Naive thymus-derived CD4-positive, alpha-beta T cell (primary cell): ENCODE measurements at regions not wholly inside any gene's neighbourhood (a gene's known extent, or its start where the extent isn't known, plus 50 kb on each side); places are given as distances from the start of the nearest gene placed in this dataset.

Experiments
- ATAC-seq: fragments of 150-1000 bp; cut with Tn5 transposase; 2 replicates; pipeline ENCODE4 v1.10.0; 2021; ENCODE audit warnings: mild to moderate bottlenecking, moderate library complexity
- CTCF ChIA-PET: fragments of 350-600 bp; sonication (Branson Sonifier 250); formaldehyde crosslinking; loops from one replicate; lab custom pipeline; 2021; ENCODE audit warnings: antibody characterized with exemption; lab: Charles Lee
- POLR2A ChIA-PET: fragments of 350-600 bp; sonication (Branson Sonifier 250); formaldehyde crosslinking; loops from one replicate; lab custom pipeline; 2021; ENCODE audit warnings: antibody characterized with exemption, inconsistent platforms; lab: Charles Lee
- DNase-seq, 9 donors: peaks; one replicate each; pipeline versions ENCODE4 v3.0.0 to v3.0.0-alpha.2; 2020 to 2022; ENCODE audit warnings: mixed read lengths in 1 of 9
- H3K27ac ChIP-seq: one replicate; pipeline ENCODE4 v1.7.0; 2013; ENCODE audit warnings: mild to moderate bottlenecking, low read depth, low read length, moderate library complexity
- H3K27me3 ChIP-seq, 2 donors: one replicate each; pipeline ENCODE4 v1.7.0; 2013; ENCODE audit warnings: low read length in 2 of 2, mild to moderate bottlenecking in 2 of 2, moderate library complexity in 2 of 2; ENCODE audit not compliant: control insufficient read depth in 2 of 2, insufficient read depth in 2 of 2
- H3K36me3 ChIP-seq, 3 experiments: 1 replicate in 2 of 3; 2 replicates in 1 of 3; pipeline ENCODE4 v1.7.0; 2013; ENCODE audit warnings: low read length in 3 of 3, mild to moderate bottlenecking in 3 of 3, moderate library complexity in 1 of 3; ENCODE audit not compliant: insufficient read depth in 3 of 3, control insufficient read depth in 2 of 3
- H3K4me1 ChIP-seq, 2 donors: one replicate each; pipeline ENCODE4 v1.7.0; 2013; ENCODE audit warnings: low read length in 2 of 2, mild to moderate bottlenecking in 2 of 2, moderate library complexity in 1 of 2; ENCODE audit not compliant: control insufficient read depth in 2 of 2, insufficient read depth in 2 of 2
- H3K4me3 ChIP-seq: 2 replicates; pipeline ENCODE4 v1.7.0; 2013; ENCODE audit warnings: mild to moderate bottlenecking, low read length
- H3K9me3 ChIP-seq, 3 experiments: 1 replicate in 2 of 3; 2 replicates in 1 of 3; pipeline ENCODE4 v1.7.0; 2013; ENCODE audit warnings: low read length in 3 of 3; ENCODE audit not compliant: control insufficient read depth in 2 of 3
- H3K27ac Mint-ChIP-seq, 9 donors: one replicate each; pipeline ENCODE4 v1.8.0; 2020 to 2022; ENCODE audit warnings: mixed read lengths in 9 of 9, mild to moderate bottlenecking in 8 of 9, moderate library complexity in 5 of 9, inconsistent platforms in 2 of 9
- H3K27me3 Mint-ChIP-seq, 5 donors: one replicate each; pipeline ENCODE4 v1.8.0; 2021 to 2022; ENCODE audit warnings: mixed read lengths in 5 of 5, mild to moderate bottlenecking in 1 of 5
- H3K36me3 Mint-ChIP-seq, 5 donors: one replicate each; pipeline ENCODE4 v1.8.0; 2020 to 2022; ENCODE audit warnings: mixed read lengths in 5 of 5, mild to moderate bottlenecking in 3 of 5, inconsistent platforms in 1 of 5
- H3K4me1 Mint-ChIP-seq, 7 donors: one replicate each; pipeline ENCODE4 v1.8.0; 2020 to 2022; ENCODE audit warnings: mixed read lengths in 7 of 7, mild to moderate bottlenecking in 3 of 7, inconsistent platforms in 1 of 7
- H3K4me3 Mint-ChIP-seq, 10 donors: one replicate each; pipeline ENCODE4 v1.8.0; 2020 to 2022; ENCODE audit warnings: mild to moderate bottlenecking in 10 of 10, mixed read lengths in 10 of 10, moderate library complexity in 6 of 10, inconsistent platforms in 2 of 10
- H3K9me3 Mint-ChIP-seq, 11 donors: one replicate each; pipeline ENCODE4 v1.8.0; 2020 to 2022; ENCODE audit warnings: mixed read lengths in 11 of 11, mild to moderate bottlenecking in 4 of 11, inconsistent platforms in 1 of 11, moderate library complexity in 1 of 11
- intact Hi-C, 2 donors: fragments of 100-400 bp; cut with micrococcal nuclease; formaldehyde crosslinking; loops; one replicate each; pipeline ENCODE4 v1.15.1; 2023

DNA sequence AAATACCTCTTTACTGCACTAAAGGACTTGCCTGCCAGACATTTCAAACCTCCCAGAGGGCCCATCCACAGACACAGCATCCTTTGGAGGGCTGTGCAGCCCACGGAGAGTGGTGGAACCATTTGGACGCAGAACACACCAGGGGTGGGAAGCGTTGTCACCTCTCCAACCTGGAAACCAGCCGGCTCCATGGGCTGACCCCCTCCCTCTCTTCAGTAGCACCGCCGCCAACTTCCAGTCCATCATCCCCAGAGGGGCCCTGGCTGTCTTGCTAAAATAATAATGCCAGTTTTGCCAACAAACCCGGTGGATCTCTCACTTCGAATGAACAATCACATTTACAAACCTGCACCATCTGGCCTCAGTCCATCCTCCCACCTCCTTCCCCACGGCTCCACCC is 203.9 kb downstream of the FBXO15 start:
- ATAC-seq (no peak), DNase-seq (no peak)
- CTCF ChIA-PET = no interaction called here
- H3K4me1 ChIP-seq = no peaks in the 10 kb centered on the region
- H3K36me3 ChIP-seq = no peaks in the 10 kb centered on the region
- H3K27ac ChIP-seq = no peak overlapping the region
- no peaks in the 10 kb centered on the region for H3K27me3 ChIP-seq
- Mint-ChIP-seq H3K9me3 (peaks cover 0 to 1% (median 0%) of the 10 kb centered on the region in 11 donors), H3K27me3 (peaks cover 0 to 21% (median 4%) of the 10 kb centered on the region in 5 donors), H3K36me3 (peaks cover 0 to 3% (median 0%) of the 10 kb centered on the region in 5 donors), H3K4me3 (no peak overlapping the region), H3K27ac (no peak overlapping the region), H3K4me1 (peaks cover 0 to 1% (median 0%) of the 10 kb centered on the region in 7 donors)
- no peak overlapping the region for H3K4me3 ChIP-seq
- POLR2A ChIA-PET = no interaction called here
- intact Hi-C loops = no loop called here
- H3K9me3 ChIP-seq = no peaks in the 10 kb centered on the region

DNA sequence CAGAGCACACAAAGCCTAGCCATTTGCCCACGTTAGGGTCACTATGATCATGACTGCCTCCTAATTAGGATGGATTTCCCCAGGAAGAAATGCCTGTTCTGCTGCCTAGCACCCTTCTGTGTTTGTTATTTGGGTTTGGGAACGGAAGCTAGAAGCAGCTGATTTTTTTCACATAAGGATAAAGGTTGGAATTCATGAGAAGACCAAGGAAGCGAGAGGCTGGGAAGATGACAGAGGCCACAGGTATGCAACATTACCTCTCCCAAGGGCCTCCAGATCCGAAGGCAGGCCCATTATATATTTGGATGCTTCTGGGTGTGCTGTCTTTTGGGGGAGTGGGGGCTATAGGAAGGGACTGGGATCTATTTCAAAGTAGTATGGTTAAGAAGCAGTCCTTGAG is 204.7 kb downstream of the FBXO15 start:
- Mint-ChIP-seq H3K36me3 (peaks cover 0 to 3% (median 0%) of the 10 kb centered on the region in 5 donors), H3K27ac (no peak overlapping the region), H3K27me3 (peaks cover 0 to 23% (median 3%) of the 10 kb centered on the region in 5 donors), H3K4me3 (no peak overlapping the region), H3K4me1 (peaks cover 0 to 1% (median 0%) of the 10 kb centered on the region in 7 donors), H3K9me3 (peaks cover 0 to 1% (median 0%) of the 10 kb centered on the region in 11 donors)
- H3K36me3 ChIP-seq = no peaks in the 10 kb centered on the region
- H3K27ac ChIP-seq = no peak overlapping the region
- DNase-seq = no peak
- no peak for ATAC-seq
- no peaks in the 10 kb centered on the region for H3K9me3 ChIP-seq
- H3K4me1 ChIP-seq = no peaks in the 10 kb centered on the region
- intact Hi-C loops = no loop called here
- H3K27me3 ChIP-seq = no peaks in the 10 kb centered on the region
- ChIA-PET POLR2A (no interaction called here), CTCF (no interaction called here)
- no peak overlapping the region for H3K4me3 ChIP-seq

DNA sequence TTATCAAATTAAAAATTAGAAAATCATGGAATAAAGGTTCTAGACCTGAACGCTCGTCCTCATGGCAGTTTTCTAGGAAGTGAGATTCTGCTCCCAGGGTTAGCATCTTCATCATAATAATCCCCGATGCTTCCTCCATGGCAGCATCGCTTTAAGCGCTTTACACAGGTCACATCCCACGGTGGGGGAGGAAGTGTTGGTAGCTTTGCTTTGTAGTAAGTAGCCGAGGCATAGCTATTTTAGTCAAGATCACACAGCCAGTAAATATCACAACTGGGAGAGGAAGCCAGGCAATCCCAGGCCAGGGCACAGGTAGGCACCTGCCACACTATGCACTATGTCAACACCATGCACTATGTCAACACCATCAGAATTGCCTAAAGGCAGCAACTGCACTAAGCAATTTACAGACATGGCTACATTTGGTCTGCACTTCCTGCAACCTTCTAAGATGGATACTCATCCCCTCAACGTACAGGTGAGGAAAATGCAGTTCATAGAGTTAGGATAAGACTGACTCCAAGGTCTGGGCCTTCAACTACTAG is 205.5 kb downstream of the FBXO15 start:
- CTCF ChIA-PET = no interaction called here

DNA sequence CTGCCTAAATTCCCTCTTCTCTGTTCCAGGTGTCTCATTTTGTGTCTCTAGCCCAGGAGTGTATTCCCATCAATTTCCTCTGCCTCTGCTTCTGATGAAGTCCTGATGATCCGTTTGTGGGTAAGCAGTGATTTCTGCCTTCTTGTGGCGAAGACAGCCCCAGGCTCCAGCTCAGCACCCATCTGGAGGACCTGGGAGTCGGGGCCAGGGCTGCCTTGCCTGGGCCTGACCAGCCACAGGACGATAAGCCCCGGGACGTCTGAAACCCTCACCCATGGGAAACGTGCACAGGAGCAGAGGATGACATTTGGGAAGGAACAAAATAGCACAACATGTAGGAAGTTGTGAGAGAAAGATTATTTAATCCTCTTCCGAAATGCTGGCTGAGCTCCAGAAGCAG is 206.9 kb downstream of the FBXO15 start:
- Histone ChIP-seq H3K4me3 (no peak overlapping the region), H3K27ac (no peak overlapping the region), H3K4me1 (no peaks in the 10 kb centered on the region), H3K27me3 (no peaks in the 10 kb centered on the region), H3K36me3 (no peaks in the 10 kb centered on the region), H3K9me3 (no peaks in the 10 kb centered on the region)
- H3K36me3 Mint-ChIP-seq = peaks cover 0 to 3% (median 0%) of the 10 kb centered on the region in 5 donors
- H3K27ac Mint-ChIP-seq = peak overlapping the region in 1 of 9 donors; percentile 9
- ChIA-PET POLR2A (no interaction called here), CTCF (no interaction called here)
- no peak overlapping the region for H3K4me3 Mint-ChIP-seq
- no peaks in the 10 kb centered on the region for H3K9me3 Mint-ChIP-seq
- no peak for DNase-seq
- H3K27me3 Mint-ChIP-seq = peaks cover 0 to 21% (median 0%) of the 10 kb centered on the region in 5 donors
- intact Hi-C loops = no loop called here
- H3K4me1 Mint-ChIP-seq = peaks cover 0 to 1% (median 0%) of the 10 kb centered on the region in 7 donors
- ATAC-seq = no peak

More for the DNA sequence above, 205.5 kb downstream of the FBXO15 start:
- no peaks in the 10 kb centered on the region for H3K9me3 Mint-ChIP-seq
- H3K36me3 Mint-ChIP-seq = peaks cover 0 to 3% (median 0%) of the 10 kb centered on the region in 5 donors
- Histone ChIP-seq H3K4me1 (no peaks in the 10 kb centered on the region), H3K27ac (no peak overlapping the region), H3K27me3 (no peaks in the 10 kb centered on the region), H3K9me3 (no peaks in the 10 kb centered on the region), H3K36me3 (no peaks in the 10 kb centered on the region), H3K4me3 (no peak overlapping the region)
- ATAC-seq (no peak), DNase-seq (no peak)
- H3K27ac Mint-ChIP-seq = no peak overlapping the region
- POLR2A ChIA-PET = no interaction called here
- intact Hi-C loops = no loop called here
- peaks cover 0 to 1% (median 0%) of the 10 kb centered on the region in 7 donors for H3K4me1 Mint-ChIP-seq
- no peak overlapping the region for H3K4me3 Mint-ChIP-seq
- H3K27me3 Mint-ChIP-seq = peaks cover 0 to 21% (median 0%) of the 10 kb centered on the region in 5 donors

DNA sequence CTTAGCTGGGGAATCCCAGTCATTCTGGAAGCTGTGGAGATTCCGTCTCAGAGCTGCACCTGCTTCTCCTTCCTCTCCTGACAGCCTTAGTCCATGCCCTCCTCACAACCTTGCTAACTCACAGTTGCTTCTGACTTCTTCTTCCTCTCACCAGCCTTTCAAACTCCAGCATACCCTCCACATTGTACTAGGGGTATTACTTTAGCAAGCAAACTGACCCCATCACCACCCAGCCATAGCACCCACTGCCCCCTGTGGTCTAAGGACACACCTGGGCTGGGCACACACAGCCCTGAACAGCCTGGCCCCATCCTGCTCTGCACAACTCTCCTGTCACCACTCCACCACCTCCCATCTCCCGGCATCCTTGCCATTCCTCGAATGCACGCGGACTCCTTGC is 208.2 kb downstream of the FBXO15 start:
- no peaks in the 10 kb centered on the region for H3K27me3 ChIP-seq
- intact Hi-C loops = no loop called here
- POLR2A ChIA-PET = no interaction called here
- CTCF ChIA-PET = no interaction called here
- no peak overlapping the region for H3K4me3 ChIP-seq
- Mint-ChIP-seq H3K4me3 (no peak overlapping the region), H3K27me3 (peaks cover 0 to 21% (median 0%) of the 10 kb centered on the region in 5 donors), H3K36me3 (peaks cover 0 to 3% (median 0%) of the 10 kb centered on the region in 5 donors), H3K27ac (no peak overlapping the region), H3K9me3 (no peaks in the 10 kb centered on the region), H3K4me1 (peaks cover 0 to 1% (median 0%) of the 10 kb centered on the region in 7 donors)
- no peaks in the 10 kb centered on the region for H3K4me1 ChIP-seq
- no peaks in the 10 kb centered on the region for H3K9me3 ChIP-seq
- DNase-seq (no peak), ATAC-seq (no peak)
- H3K36me3 ChIP-seq = no peaks in the 10 kb centered on the region
- no peak overlapping the region for H3K27ac ChIP-seq

DNA sequence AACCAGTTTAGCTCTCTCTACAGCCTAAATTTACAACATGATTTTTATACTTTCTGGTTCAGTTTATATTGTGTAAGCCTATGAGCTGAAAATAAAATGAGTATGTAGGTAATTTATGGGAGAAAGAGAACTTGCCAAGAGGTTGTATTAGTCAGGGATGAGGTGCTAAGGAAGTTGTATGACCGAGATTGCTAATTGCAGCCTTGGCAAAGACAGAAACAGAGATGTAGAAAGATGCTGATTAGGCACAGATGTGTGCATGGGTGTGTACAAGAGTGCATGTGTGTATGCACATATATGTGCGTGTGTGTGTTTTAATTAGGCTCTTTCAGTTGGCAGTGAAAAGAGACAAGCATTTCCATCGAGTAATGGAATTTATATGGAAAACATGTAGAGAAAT is 213.9 kb downstream of the FBXO15 start:
- Mint-ChIP-seq H3K27me3 (peaks cover 0 to 8% (median 0%) of the 10 kb centered on the region in 5 donors), H3K4me3 (no peak overlapping the region), H3K27ac (no peak overlapping the region), H3K9me3 (peaks cover 0 to 3% (median 0%) of the 10 kb centered on the region in 11 donors), H3K36me3 (no peaks in the 10 kb centered on the region), H3K4me1 (no peaks in the 10 kb centered on the region)
- Histone ChIP-seq H3K4me1 (no peaks in the 10 kb centered on the region), H3K27me3 (no peaks in the 10 kb centered on the region), H3K36me3 (no peaks in the 10 kb centered on the region), H3K4me3 (no peak overlapping the region), H3K9me3 (no peaks in the 10 kb centered on the region), H3K27ac (no peak overlapping the region)
- DNase-seq (no peak), ATAC-seq (no peak)
- CTCF ChIA-PET = no interaction called here
- intact Hi-C loops = no loop called here
- POLR2A ChIA-PET = no interaction called here

DNA sequence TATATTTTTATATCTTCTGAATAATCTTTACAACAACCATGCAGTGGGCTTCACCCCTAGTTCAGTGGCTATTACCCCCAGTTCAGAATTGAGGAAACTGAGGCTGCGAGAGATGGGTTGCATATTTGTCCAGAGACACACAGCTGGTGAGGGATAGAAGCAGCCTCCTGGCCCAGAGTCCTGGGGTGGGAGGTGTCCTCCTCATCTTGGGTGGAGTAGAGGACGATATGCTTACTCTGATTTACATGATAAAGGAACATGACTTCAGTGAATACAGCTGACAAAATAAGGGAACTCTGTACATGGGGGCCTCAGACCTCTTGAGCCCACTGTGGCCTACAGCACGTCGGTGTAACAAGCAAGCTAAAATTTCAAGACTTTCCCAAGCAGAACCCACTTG is 214.7 kb downstream of the FBXO15 start:
- intact Hi-C loops = no loop called here
- Mint-ChIP-seq H3K27ac (no peak overlapping the region), H3K4me3 (no peak overlapping the region), H3K4me1 (no peaks in the 10 kb centered on the region), H3K36me3 (no peaks in the 10 kb centered on the region), H3K9me3 (peaks cover 0 to 3% (median 0%) of the 10 kb centered on the region in 11 donors), H3K27me3 (peaks cover 0 to 6% (median 0%) of the 10 kb centered on the region in 5 donors)
- ChIA-PET POLR2A (no interaction called here), CTCF (no interaction called here)
- Histone ChIP-seq H3K27ac (no peak overlapping the region), H3K4me1 (no peaks in the 10 kb centered on the region), H3K4me3 (no peak overlapping the region), H3K27me3 (no peaks in the 10 kb centered on the region), H3K9me3 (no peaks in the 10 kb centered on the region), H3K36me3 (no peaks in the 10 kb centered on the region)
- DNase-seq (no peak), ATAC-seq (no peak)
